ENCODE measurements at regions not wholly inside any gene's neighbourhood (a gene's known extent, or its start where the extent isn't known, plus 50 kb on each side); places are given as distances from the start of the nearest gene placed in this dataset.

- ChIA-PET POLR2A (no interaction called here), CTCF (ENCODE audit: low intra/inter-chr PET ratio) (no interaction called here)
- no peaks in the 10 kb centered on the region for H3K27me3 ChIP-seq (ENCODE audit: control insufficient read depth in 2 of 2, insufficient read depth in 2 of 2, low read length in 2 of 2)
- 3% methylated on average over 7 of the region's 7 CpGs for WGBS (ENCODE audit: insufficient coverage, low coverage, missing lambda C conversion rate)
- H3K9ac ChIP-seq (ENCODE audit: insufficient read depth in 1 of 2, low read depth in 2 of 2, low read length in 2 of 2) = no peak overlapping the region
- FAIRE-seq (no peak), ATAC-seq (no peak), DNase-seq (ENCODE audit: extremely low read depth in 1 of 4, low spot score in 3 of 4) (no peak)
- H3K27ac ChIP-seq (ENCODE audit: extremely low read depth, low read depth, low read length) = no peak overlapping the region
- in situ Hi-C loops (cut with MboI) (no loop called here), intact Hi-C loops (cut with micrococcal nuclease) (no loop called here)
- H3K79me2 ChIP-seq (ENCODE audit: control insufficient read depth, insufficient read depth, low read length) = no peaks in the 10 kb centered on the region
- H3K9me3 ChIP-seq (replicated peaks; ENCODE audit: control insufficient read depth, insufficient read depth, low read depth, low read length) = no peaks in the 10 kb centered on the region
- H4K20me1 ChIP-seq (replicated peaks; ENCODE audit: control insufficient read depth, insufficient read depth, low read length) = no peaks in the 10 kb centered on the region
- H3K9me1 ChIP-seq (ENCODE audit: control insufficient read depth, insufficient read depth, low read length) = no peaks in the 10 kb centered on the region
- no TSS peak for BruUV-seq (replicated peaks)
- no peaks in the 10 kb centered on the region for H3K4me1 ChIP-seq (replicated peaks in 1 of 2; ENCODE audit: control insufficient read depth in 2 of 2, insufficient read depth in 2 of 2, low read length in 2 of 2)
- no peak for TF ChIP-seq ZNF212 (CRISPR knock-in tag; IDR thresholded peaks at IDR 0.05)
- no peak for TF ChIP-seq NCOA4 (IDR thresholded peaks at IDR 0.05; ENCODE audit: partially characterized antibody)
- TF ChIP-seq JUNB (CRISPR knock-in tag; conservative IDR thresholded peaks at IDR 0.05) = no peak
- TF ChIP-seq TAL1 (IDR thresholded peaks at IDR 0.05) = no peak
- TF ChIP-seq ARID2 (IDR thresholded peaks at IDR 0.05) = no peak
- no peak for TF ChIP-seq ZNF133 (CRISPR knock-in tag; IDR thresholded peaks at IDR 0.05)
- TF ChIP-seq ZFP30 (CRISPR knock-in tag; IDR thresholded peaks at IDR 0.05; ENCODE audit: borderline replicate concordance) = no peak
- no peak for TF ChIP-seq KLF13 (tag; IDR thresholded peaks at IDR 0.05; ENCODE audit: borderline replicate concordance, low read depth)
- no peak for TF ChIP-seq UBTF (IDR thresholded peaks at IDR 0.05; ENCODE audit: borderline replicate concordance in 1 of 2, low read depth in 2 of 2, low read length in 2 of 2)
- TF ChIP-seq RHOXF2B (CRISPR knock-in tag; conservative IDR thresholded peaks at IDR 0.05) = no peak
- TF ChIP-seq ELF1 (tag; IDR thresholded peaks at IDR 0.05) = no peak
- TF ChIP-seq SPI1 (IDR thresholded peaks at IDR 0.05; ENCODE audit: borderline replicate concordance, low read depth, low read length) = no peak
- no peak for TF ChIP-seq SMAD4 (CRISPR knock-in tag; conservative IDR thresholded peaks at IDR 0.05)
- no peak for TF ChIP-seq SAFB (IDR thresholded peaks at IDR 0.05; ENCODE audit: borderline replicate concordance, low read depth, low read length)
- no peak for TF ChIP-seq FOXM1 (IDR thresholded peaks at IDR 0.05; ENCODE audit: low read depth)
- no peak for TF ChIP-seq FOXM1 (CRISPR knock-in tag; IDR thresholded peaks at IDR 0.05; ENCODE audit: low read depth)
- TF ChIP-seq BDP1 (IDR thresholded peaks at IDR 0.05; ENCODE audit: insufficient read depth, insufficient read length) = no peak
- no peak for TF ChIP-seq SMARCA4 (IDR thresholded peaks at IDR 0.05)
- no peak for TF ChIP-seq E4F1 (CRISPR knock-in tag; IDR thresholded peaks at IDR 0.05; ENCODE audit: borderline replicate concordance)
- no peak for TF ChIP-seq ASH1L (IDR thresholded peaks at IDR 0.05; ENCODE audit: borderline replicate concordance, low read depth, partially characterized antibody)
- no peak for TF ChIP-seq ZNF57 (CRISPR knock-in tag; IDR thresholded peaks at IDR 0.05)
- no peak overlapping the region for H3K4me2 ChIP-seq (ENCODE audit: insufficient read depth, low read length)
- no peaks in the 10 kb centered on the region for H3K36me3 ChIP-seq (ENCODE audit: control insufficient read depth, insufficient read depth, low read length)
- no peak overlapping the region for H2AFZ ChIP-seq (ENCODE audit: low read depth, low read length)
- H3K4me3 ChIP-seq = no peak overlapping the region
Observed at GRCh38 chr3:18633002-18633401, 207.9 kb upstream of the SATB1 start.

Measured in K562 (cell line).